IMR-90 (cell line): ENCODE measurements at regions not wholly inside any gene's neighbourhood (a gene's known extent, or its start where the extent isn't known, plus 50 kb on each side); places are given as distances from the start of the nearest gene placed in this dataset.

ENCODE experiments used
- ATAC-seq: fragments of 200-7000 bp; cut with Tn5 transposase; 2 replicates; pipeline ENCODE4 v1.9.1; 2020; ENCODE audit warnings: low read depth, mild to moderate bottlenecking, moderate library complexity
- BruUV-seq: library from RNA; stranded (reverse); fragments of 400-500 nt; replicated peaks from 2 replicates; lab custom pipeline; 2021; lab: Mats Ljungman, UMichigan
- CTCF ChIA-PET: fragments of 300-600 bp; formaldehyde crosslinking; extraction: SDS; loops from one replicate; lab custom pipeline; 2021; ENCODE audit warnings: antibody characterized with exemption; lab: Yijun Ruan, JAX
- POLR2A ChIA-PET: fragments of 300-600 bp; sonication (Branson Sonifier 250); formaldehyde crosslinking; loops from one replicate; lab custom pipeline; 2022; ENCODE audit warnings: antibody characterized with exemption; ENCODE audit not compliant: unreplicated experiment; lab: Charles Lee
- DNase-seq: peaks from one replicate; pipeline ENCODE4 v3.0.0; 2013
- H2AFZ ChIP-seq: replicated peaks from 2 replicates; pipeline ENCODE3; 2013; ENCODE audit warnings: low read length, mild to moderate bottlenecking; ENCODE audit not compliant: poor library complexity
- H2AK5ac ChIP-seq: 2 replicates; pipeline ENCODE4 v1.6.1; 2013; ENCODE audit warnings: low read depth, low read length, inconsistent platforms
- H2AK9ac ChIP-seq: replicated peaks from 2 replicates; pipeline ENCODE3; 2013; ENCODE audit warnings: mild to moderate bottlenecking, low read depth, low read length, moderate library complexity; ENCODE audit not compliant: poor library complexity
- H2BK120ac ChIP-seq: 2 replicates; pipeline ENCODE4 v1.6.1; 2013; ENCODE audit warnings: low read depth, low read length, inconsistent platforms
- H2BK15ac ChIP-seq: 3 replicates; pipeline ENCODE4 v1.6.1; 2013; ENCODE audit warnings: low read depth, low read length, inconsistent platforms
- H2BK20ac ChIP-seq: 2 replicates; pipeline ENCODE4 v1.6.1; 2013; ENCODE audit warnings: low read depth, mild to moderate bottlenecking, inconsistent platforms, low read length, moderate library complexity
- H2BK5ac ChIP-seq: 2 replicates; pipeline ENCODE4 v1.6.1; 2013; ENCODE audit warnings: mild to moderate bottlenecking, low read depth, low read length, inconsistent platforms; ENCODE audit not compliant: poor library complexity, severe bottlenecking
- H3K14ac ChIP-seq: replicated peaks from 2 replicates; pipeline ENCODE4 v1.6.1; 2013; ENCODE audit warnings: low read depth, low read length, inconsistent platforms
- H3K18ac ChIP-seq: 2 replicates; pipeline ENCODE4 v1.6.1; 2013; ENCODE audit warnings: low read depth, low read length, control low read depth
- H3K23ac ChIP-seq: 2 replicates; pipeline ENCODE4 v1.6.1; 2013; ENCODE audit warnings: low read depth, low read length, inconsistent platforms
- H3K27ac ChIP-seq: 2 replicates; pipeline ENCODE4 v1.5.1; 2013; ENCODE audit warnings: mild to moderate bottlenecking, control low read depth, low read length; ENCODE audit not compliant: insufficient read depth
- H3K27me3 ChIP-seq: 2 replicates; pipeline ENCODE4 v1.6.1; 2013; ENCODE audit warnings: low read length; ENCODE audit not compliant: control insufficient read depth, insufficient read depth
- H3K36me3 ChIP-seq: 2 replicates; pipeline ENCODE4 v1.6.1; 2013; ENCODE audit warnings: low read length, mixed read lengths; ENCODE audit not compliant: control insufficient read depth, insufficient read depth
- H3K4ac ChIP-seq: 2 replicates; pipeline ENCODE4 v1.6.1; 2013; ENCODE audit warnings: low read depth, low read length, inconsistent platforms
- H3K4me1 ChIP-seq: 2 replicates; pipeline ENCODE4 v1.6.1; 2013; ENCODE audit warnings: low read length, mixed read lengths; ENCODE audit not compliant: control insufficient read depth, insufficient read depth
- H3K4me2 ChIP-seq: 2 replicates; pipeline ENCODE4 v1.6.1; 2013; ENCODE audit warnings: low read depth, mild to moderate bottlenecking, control low read depth, low read length, moderate library complexity
- H3K4me3 ChIP-seq: 2 replicates; pipeline ENCODE4 v1.5.1; 2013; ENCODE audit warnings: low read depth, mild to moderate bottlenecking, control low read depth, low read length, moderate library complexity; ENCODE audit not compliant: insufficient read depth
- H3K56ac ChIP-seq: 2 replicates; pipeline ENCODE4 v1.6.1; 2013; ENCODE audit warnings: low read length, inconsistent platforms; ENCODE audit not compliant: insufficient read depth; ENCODE audit errors: extremely low read depth
- H3K79me1 ChIP-seq, 2 experiments: 2 replicates each; pipeline ENCODE4 v1.6.1; 2013; ENCODE audit warnings: low read length in 2 of 2, inconsistent platforms in 1 of 2, low read depth in 1 of 2
- H3K9ac ChIP-seq: 2 replicates; pipeline ENCODE4 v1.6.1; 2013; ENCODE audit warnings: low read depth, low read length, control low read depth
- H3K9me1 ChIP-seq: 2 replicates; pipeline ENCODE4 v1.6.1; 2013; ENCODE audit warnings: low read length, inconsistent platforms; ENCODE audit not compliant: insufficient read depth
- H3K9me3 ChIP-seq: 2 replicates; pipeline ENCODE4 v1.6.1; 2013; ENCODE audit warnings: low read length; ENCODE audit not compliant: control insufficient read depth, insufficient read depth
- H4K20me1 ChIP-seq: 2 replicates; pipeline ENCODE4 v1.6.1; 2013; ENCODE audit warnings: low read length, inconsistent platforms; ENCODE audit not compliant: insufficient read depth
- H4K5ac ChIP-seq: 2 replicates; pipeline ENCODE4 v1.6.1; 2013; ENCODE audit warnings: mild to moderate bottlenecking, low read depth, low read length, control low read depth
- H4K8ac ChIP-seq, 2 experiments: 2 replicates each; pipeline ENCODE4 v1.6.1; 2013; ENCODE audit warnings: low read depth in 2 of 2, low read length in 2 of 2, control low read depth in 1 of 2, inconsistent platforms in 1 of 2
- H4K91ac ChIP-seq: 2 replicates; pipeline ENCODE4 v1.6.1; 2013; ENCODE audit warnings: low read depth, low read length, inconsistent platforms; ENCODE audit not compliant: insufficient read depth
- CHD1 ChIP-seq: IDR thresholded peaks from 2 replicates; pipeline ENCODE4 v1.6.1; 2012; ENCODE audit warnings: low read depth, low read length, improper control_type of control experiment
- FOS ChIP-seq: fragments of 150-350 bp; IDR thresholded peaks from 2 replicates; pipeline ENCODE4 v1.6.1; 2016; ENCODE audit warnings: low read depth, low read length
- MAFK ChIP-seq: IDR thresholded peaks from 2 replicates; pipeline ENCODE4 v1.6.1; 2012; ENCODE audit warnings: low read depth, low read length, improper control_type of control experiment
- MXI1 ChIP-seq: IDR thresholded peaks from 2 replicates; pipeline ENCODE4 v1.6.1; 2012; ENCODE audit warnings: low read depth, mild to moderate bottlenecking, low read length, moderate library complexity, borderline replicate concordance
- NFE2L2 ChIP-seq: fragments of 150-350 bp; IDR thresholded peaks from 2 replicates; pipeline ENCODE4 v1.6.1; 2016; ENCODE audit warnings: low read depth, mild to moderate bottlenecking, low read length
- POLR2A ChIP-seq: IDR thresholded peaks from 2 replicates; pipeline ENCODE4 v1.6.1; 2012; ENCODE audit warnings: mild to moderate bottlenecking, low read depth, low read length
- RAD21 ChIP-seq: IDR thresholded peaks from 2 replicates; pipeline ENCODE4 v1.6.1; 2012; ENCODE audit warnings: low read length, improper control_type of control experiment
- RCOR1 ChIP-seq: IDR thresholded peaks from 2 replicates; pipeline ENCODE4 v1.6.1; 2012; ENCODE audit warnings: mild to moderate bottlenecking, low read length, improper control_type of control experiment; ENCODE audit not compliant: insufficient replicate concordance
- SMC3 ChIP-seq: fragments of 150-350 bp; IDR thresholded peaks from 2 replicates; pipeline ENCODE4 v1.6.1; 2016; ENCODE audit warnings: low read depth, mild to moderate bottlenecking, antibody characterized with exemption, low read length, moderate library complexity
- WGBS, 2 experiments: methylation state at CpG; one replicate each; pipeline versions ENCODE4 v1.1.5 to v1.1.7; 2013; ENCODE audit warnings: missing lambda C conversion rate in 2 of 2; ENCODE audit not compliant: insufficient read length in 1 of 2; ENCODE audit errors: extremely low coverage in 2 of 2; 5-methylcytosine and 5-hydroxymethylcytosine counted together
- dilution Hi-C: fragments of 300-500 bp; cut with HindIII; formaldehyde crosslinking; loops from one replicate; pipeline ENCODE4 v1.14.3; 2018; ENCODE audit warnings: low sequenced_read_pairs; ENCODE audit not compliant: unreplicated experiment
- in situ Hi-C: fragments of 300-500 bp; cut with MboI; formaldehyde crosslinking; loops from 3 replicates; pipeline ENCODE4 v1.14.3; 2019; ENCODE audit warnings: low sequenced_read_pairs, inconsistent platforms, mixed read lengths
- intact Hi-C: fragments of 100-400 bp; cut with micrococcal nuclease; formaldehyde crosslinking; loops from 2 replicates; pipeline ENCODE4 v1.10.0; 2022
- TF ChIP-seq, protein P1 (sequence below): conservative IDR thresholded peaks from 2 replicates; pipeline ENCODE4 v1.5.1; 2012; ENCODE audit warnings: mild to moderate bottlenecking, low read depth, low read length, improper control_type of control experiment
- TF ChIP-seq, protein P2 (sequence below): fragments of 150-350 bp; IDR thresholded peaks from 2 replicates; pipeline ENCODE4 v1.6.1; 2017; ENCODE audit warnings: mild to moderate bottlenecking, antibody characterized with exemption, low read length, low read depth

- no peak overlapping the region for H2BK5ac ChIP-seq
- no TSS peak for BruUV-seq
- no peaks in the 10 kb centered on the region for H3K79me1 ChIP-seq
- TF ChIP-seq, protein P1, sequence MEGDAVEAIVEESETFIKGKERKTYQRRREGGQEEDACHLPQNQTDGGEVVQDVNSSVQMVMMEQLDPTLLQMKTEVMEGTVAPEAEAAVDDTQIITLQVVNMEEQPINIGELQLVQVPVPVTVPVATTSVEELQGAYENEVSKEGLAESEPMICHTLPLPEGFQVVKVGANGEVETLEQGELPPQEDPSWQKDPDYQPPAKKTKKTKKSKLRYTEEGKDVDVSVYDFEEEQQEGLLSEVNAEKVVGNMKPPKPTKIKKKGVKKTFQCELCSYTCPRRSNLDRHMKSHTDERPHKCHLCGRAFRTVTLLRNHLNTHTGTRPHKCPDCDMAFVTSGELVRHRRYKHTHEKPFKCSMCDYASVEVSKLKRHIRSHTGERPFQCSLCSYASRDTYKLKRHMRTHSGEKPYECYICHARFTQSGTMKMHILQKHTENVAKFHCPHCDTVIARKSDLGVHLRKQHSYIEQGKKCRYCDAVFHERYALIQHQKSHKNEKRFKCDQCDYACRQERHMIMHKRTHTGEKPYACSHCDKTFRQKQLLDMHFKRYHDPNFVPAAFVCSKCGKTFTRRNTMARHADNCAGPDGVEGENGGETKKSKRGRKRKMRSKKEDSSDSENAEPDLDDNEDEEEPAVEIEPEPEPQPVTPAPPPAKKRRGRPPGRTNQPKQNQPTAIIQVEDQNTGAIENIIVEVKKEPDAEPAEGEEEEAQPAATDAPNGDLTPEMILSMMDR, result no peak
- TF ChIP-seq RAD21, result no peak
- TF ChIP-seq POLR2A, result no peak
- TF ChIP-seq SMC3, result no peak
- TF ChIP-seq MXI1, result no peak
- no peak for TF ChIP-seq FOS
- TF ChIP-seq NFE2L2, result no peak
- TF ChIP-seq RCOR1, result no peak
- TF ChIP-seq CHD1, result no peak
- no peak for TF ChIP-seq MAFK
- TF ChIP-seq, protein P2, sequence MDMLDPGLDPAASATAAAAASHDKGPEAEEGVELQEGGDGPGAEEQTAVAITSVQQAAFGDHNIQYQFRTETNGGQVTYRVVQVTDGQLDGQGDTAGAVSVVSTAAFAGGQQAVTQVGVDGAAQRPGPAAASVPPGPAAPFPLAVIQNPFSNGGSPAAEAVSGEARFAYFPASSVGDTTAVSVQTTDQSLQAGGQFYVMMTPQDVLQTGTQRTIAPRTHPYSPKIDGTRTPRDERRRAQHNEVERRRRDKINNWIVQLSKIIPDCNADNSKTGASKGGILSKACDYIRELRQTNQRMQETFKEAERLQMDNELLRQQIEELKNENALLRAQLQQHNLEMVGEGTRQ, result no peak
- ChIA-PET CTCF (no interaction called here), POLR2A (no interaction called here)
- intact Hi-C loops (no loop called here), dilution Hi-C loops (no loop called here), in situ Hi-C loops (no loop called here)
- H2BK20ac ChIP-seq, result no peak overlapping the region
- H3K56ac ChIP-seq, result no peak overlapping the region
- H2BK15ac ChIP-seq, result no peak overlapping the region
- H3K9ac ChIP-seq, result no peak overlapping the region
- ATAC-seq, result no peak
- H3K14ac ChIP-seq, result no peak overlapping the region
- no peak overlapping the region for H3K4me3 ChIP-seq
- H4K8ac ChIP-seq, result no peak overlapping the region
- H3K18ac ChIP-seq, result no peak overlapping the region
- no peak overlapping the region for H4K5ac ChIP-seq
- no peak overlapping the region for H3K27ac ChIP-seq
- H3K36me3 ChIP-seq, result no peaks in the 10 kb centered on the region
- H3K4me2 ChIP-seq, result no peak overlapping the region
- H3K4ac ChIP-seq, result no peak overlapping the region
- no peak overlapping the region for H3K23ac ChIP-seq
- H3K9me3 ChIP-seq, result peaks cover 2% of the 10 kb centered on the region; the same call in 1 of the 2 replicates
- H3K9me1 ChIP-seq, result no peaks in the 10 kb centered on the region
- DNase-seq, result no peak
- H4K91ac ChIP-seq, result no peak overlapping the region
- no peaks in the 10 kb centered on the region for H3K4me1 ChIP-seq
- no peaks in the 10 kb centered on the region for H4K20me1 ChIP-seq
- H2AK9ac ChIP-seq, result no peak overlapping the region
- H2AK5ac ChIP-seq, result no peak overlapping the region
- H2AFZ ChIP-seq, result no peak overlapping the region
- no peaks in the 10 kb centered on the region for H3K27me3 ChIP-seq
- no peak overlapping the region for H2BK120ac ChIP-seq
- WGBS, 2 experiments, result no CpG with 5 or more reads among the region's 2 CpGs
Measured at GRCh38 chr18:37742436-37742835, 176.8 kb upstream of the CELF4 start.
